HTR-8/SVneo (cell line): ENCODE measurements at regions not wholly inside any gene's neighbourhood (a gene's known extent, or its start where the extent isn't known, plus 50 kb on each side); places are given as distances from the start of the nearest gene placed in this dataset.
A peak's percentile ranks its signal among the peaks of the same experiment; 100 is the strongest.

Experiments
- DNase-seq: peaks from one replicate; pipeline ENCODE4 v3.0.0; 2011; ENCODE audit warnings: low spot score, mixed read lengths; ENCODE audit not compliant: insufficient read length
- FAIRE-seq: peaks from 2 replicates; lab custom pipeline; 2011; peaks lifted over from hg19 to GRCh38; lab: Jason Lieb, UNC

- no peak for FAIRE-seq
- DNase-seq: no peak
These were observed 425.9 kb upstream of the SLC8A1 start for GRCh38 chr2:40877734-40878288.

GRCh38 chr2:40879305-40879704 lies 427.4 kb upstream of the SLC8A1 start:
- FAIRE-seq: no peak
- DNase-seq: no peak

DNA sequence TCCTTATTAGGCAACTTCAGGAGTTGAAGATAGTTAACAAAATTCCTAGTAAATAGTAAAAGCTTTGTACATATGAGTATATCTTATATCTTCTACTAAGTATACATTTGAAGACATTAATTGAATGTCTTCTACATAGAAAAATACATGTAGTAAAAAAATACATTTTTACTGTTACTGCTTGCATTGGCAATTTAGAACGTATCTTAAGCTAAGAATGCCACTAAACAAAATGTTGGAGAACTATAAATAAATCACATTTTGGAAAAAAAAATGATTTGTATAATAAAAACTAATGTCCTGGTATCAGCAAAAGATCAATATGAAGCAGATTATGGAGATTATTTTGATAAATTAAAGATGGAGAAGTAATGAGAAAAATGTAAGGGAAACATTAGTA lies 434.2 kb upstream of the SLC8A1 start:
- DNase-seq (no peak), FAIRE-seq (no peak)

DNA sequence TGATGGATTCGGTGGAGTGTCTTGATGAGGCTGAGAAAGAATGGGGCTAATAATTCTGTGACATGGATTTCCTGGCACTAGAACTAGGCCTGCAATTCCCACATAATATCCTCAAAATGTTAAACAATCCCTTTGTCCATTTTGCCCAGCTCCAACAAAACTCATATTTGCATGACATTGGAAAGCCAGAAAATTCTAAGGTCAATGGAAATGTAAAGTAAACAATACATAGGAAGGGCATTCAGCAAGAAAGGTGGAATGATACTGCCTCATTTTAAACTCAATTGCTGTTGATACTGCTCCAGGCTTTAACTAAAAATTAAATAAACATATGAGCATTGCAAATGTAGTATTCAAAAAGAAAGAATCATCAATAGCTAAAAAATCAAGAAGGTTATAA lies 434.8 kb upstream of the SLC8A1 start:
- no peak for DNase-seq
- no peak for FAIRE-seq

GRCh38 chr2:40896358-40896757 lies 444.5 kb upstream of the SLC8A1 start:
- FAIRE-seq (no peak), DNase-seq (no peak)

GRCh38 chr2:40914666-40915065 lies 462.8 kb upstream of the SLC8A1 start:
- no peak for DNase-seq

GRCh38 chr2:40915651-40916050 lies 463.8 kb upstream of the SLC8A1 start:
- DNase-seq: no peak
- no peak for FAIRE-seq

More at GRCh38 chr2:40914666-40915065, 462.8 kb upstream of the SLC8A1 start:
- FAIRE-seq: no peak

DNA sequence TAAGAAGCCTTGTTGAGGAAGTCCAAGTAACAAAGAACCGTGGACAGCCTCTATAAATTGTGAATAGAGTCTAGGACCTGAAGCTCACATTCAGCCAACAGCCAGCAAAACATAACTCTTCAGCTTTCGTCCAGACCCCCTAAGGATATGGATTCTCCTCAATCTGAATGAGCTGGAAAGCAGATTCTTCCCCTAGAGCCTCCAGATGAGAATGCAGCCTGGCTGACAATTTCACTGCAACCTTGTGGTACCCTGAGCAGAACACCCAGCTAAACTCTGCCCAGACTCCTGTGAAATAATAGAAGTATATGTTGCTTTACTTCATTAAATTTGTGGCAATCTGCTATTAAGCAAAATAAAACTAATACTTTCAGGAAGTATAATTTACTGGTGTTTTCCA lies 483.5 kb upstream of the SLC8A1 start:
- DNase-seq: no peak
- no peak for FAIRE-seq

DNA sequence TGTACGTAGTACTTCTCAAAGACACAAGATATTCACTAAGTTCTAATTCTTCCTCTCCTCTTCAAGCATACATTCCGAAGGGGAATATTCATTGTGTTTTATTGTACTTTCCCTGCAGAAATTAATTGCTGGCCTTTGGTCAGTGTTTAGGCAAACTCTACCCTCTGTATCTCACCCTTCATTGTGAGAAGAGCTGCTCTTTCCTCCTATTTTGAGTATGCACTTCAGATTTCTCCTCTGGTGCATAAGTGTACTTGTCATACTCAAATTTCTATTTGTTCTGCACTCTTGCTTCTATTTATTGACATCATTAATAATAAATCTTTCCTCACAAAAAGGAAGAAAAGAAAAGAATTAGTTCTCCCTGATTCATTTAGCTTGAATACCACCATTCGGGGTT lies 485.4 kb upstream of the SLC8A1 start:
- no peak for FAIRE-seq
- no peak for DNase-seq

- DNase-seq (no peak), FAIRE-seq (no peak)
These were observed 501.5 kb upstream of the SLC8A1 start for GRCh38 chr2:40953341-40953740.

DNA sequence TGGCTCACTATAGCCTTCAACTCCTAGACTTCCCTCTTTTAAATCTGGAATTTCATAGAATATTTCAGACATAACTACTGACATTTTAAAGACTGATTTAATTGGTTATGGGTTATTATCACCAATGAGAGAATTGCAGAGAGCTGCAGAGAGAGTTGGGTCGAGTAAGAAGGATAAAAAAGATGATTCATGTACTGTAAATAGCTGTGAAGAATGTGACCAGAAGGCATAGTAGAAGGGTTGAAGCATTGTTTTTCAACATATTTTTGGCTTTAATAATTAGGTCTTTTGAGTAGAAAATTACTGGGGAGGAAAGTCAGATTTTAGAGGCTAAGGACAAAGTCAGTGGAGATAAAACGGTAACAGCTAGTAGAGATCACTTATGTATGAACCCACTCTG lies 503.2 kb upstream of the SLC8A1 start:
- no peak for FAIRE-seq
- DNase-seq: no peak

DNA sequence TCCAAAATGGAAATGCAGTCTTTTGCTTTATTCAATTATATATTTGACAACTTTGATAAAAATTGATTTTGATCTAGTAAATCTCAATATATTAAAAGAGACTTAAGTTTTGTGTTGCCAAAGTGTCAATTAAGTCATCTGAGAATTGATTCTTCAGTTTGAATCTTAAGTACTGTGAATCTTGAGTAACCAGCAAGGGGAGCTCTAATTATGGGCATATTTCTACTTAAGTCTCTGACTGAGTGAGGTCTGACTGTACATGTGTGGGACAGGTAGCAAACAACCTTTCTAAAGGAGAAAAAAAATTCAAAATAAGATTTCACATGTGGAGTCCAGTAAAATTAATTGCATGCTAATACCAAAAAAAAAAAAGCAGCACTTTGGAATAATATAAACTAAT lies 503.7 kb upstream of the SLC8A1 start:
- FAIRE-seq (no peak), DNase-seq (peak; percentile 1)

DNA sequence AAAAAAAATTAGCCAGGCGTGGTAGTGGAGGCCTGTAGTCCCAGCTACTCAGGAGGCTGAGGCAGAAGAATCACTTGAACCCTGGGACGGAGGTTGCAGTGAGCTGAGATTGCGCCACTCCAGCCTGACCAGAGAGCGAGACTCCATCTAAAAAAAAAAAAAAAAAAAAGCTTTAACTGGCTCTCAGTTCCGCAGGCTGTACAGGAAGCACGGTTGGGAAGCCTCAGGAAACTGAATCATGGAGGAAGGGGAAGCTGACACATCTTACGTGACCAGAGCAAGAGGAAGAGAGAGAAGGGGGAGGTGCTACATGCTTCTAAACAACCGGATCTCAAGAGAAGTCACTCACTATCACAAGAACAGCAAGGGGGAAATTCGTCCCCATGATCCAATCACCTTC lies 505.6 kb upstream of the SLC8A1 start:
- no peak for FAIRE-seq
- no peak for DNase-seq

DNA sequence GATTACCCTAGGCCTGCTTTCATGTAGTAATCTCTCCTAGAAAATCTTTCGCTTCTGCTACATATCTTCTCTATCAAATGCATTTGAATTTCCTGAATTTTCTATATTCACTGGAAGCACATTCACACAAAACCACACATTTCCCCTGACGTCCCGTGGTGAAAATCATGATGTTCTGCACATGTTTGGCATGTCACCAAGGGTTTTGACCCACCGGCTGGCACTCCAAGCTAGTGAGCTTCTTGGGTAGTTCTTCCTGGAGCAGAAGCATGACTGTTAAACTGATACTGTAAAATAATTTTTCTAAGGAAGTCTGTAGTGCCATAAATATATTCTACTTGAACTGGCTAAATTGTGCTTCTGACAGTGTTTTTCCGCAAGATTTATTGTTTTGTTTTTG lies 510.1 kb upstream of the SLC8A1 start:
- DNase-seq (no peak), FAIRE-seq (no peak)

DNA sequence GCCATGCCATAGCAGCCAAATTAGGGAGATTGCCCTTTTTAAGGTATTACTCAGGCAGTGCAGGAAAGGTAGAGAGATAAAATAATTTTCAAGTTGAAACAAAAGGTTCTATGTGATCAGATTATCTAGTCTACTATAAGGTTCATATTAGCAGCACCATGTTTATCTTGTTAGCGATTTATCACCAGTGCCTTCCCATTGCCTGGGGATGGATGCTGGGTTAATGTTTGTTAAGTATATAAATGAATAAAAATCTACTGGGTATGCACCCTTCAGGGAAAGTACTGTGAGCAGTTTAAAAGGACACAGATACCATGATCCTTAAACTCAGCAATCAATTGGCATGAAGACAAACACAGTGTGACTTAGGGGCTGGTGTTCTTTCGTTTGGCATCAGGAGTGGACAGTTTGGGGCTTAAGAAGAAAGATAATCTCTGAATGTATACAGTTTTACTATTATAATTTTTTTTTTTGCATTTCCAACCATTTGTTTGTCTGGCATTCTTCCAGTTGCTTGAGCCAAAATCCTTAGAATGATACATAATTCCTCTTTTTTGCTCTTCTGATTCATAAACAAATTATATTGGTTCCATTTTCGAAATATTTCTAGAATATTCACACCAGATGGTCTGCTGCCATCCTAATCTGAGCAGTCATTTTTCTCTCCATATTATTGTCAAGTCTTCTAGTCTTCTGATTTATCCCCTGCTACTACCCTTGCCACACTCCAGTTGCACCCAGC lies 512.8 kb upstream of the SLC8A1 start:
- FAIRE-seq (no peak), DNase-seq (no peak)

DNA sequence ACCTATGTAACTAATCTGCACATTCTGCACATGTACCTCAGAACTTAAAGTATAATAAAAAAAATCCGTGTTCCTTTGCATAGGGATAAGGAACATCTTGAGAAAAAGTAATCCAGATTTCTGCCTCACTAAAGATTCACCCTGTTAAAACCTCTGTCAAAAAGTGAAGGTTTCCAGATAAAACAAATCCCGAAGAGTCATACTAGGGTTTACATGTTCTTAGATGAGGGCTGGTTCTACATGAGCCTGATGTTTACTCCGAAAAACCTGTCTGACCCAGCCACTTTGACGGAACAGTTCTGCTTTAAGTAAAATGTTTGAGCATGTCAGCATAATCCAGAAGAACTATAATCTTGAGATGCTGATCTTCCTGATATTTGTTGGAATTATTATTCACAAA lies 515.6 kb upstream of the SLC8A1 start:
- no peak for FAIRE-seq

GRCh38 chr2:40975151-40975550 lies 523.3 kb upstream of the SLC8A1 start:
- no peak for FAIRE-seq
- DNase-seq: no peak

More for the DNA sequence above, 515.6 kb upstream of the SLC8A1 start:
- no peak for DNase-seq

DNA sequence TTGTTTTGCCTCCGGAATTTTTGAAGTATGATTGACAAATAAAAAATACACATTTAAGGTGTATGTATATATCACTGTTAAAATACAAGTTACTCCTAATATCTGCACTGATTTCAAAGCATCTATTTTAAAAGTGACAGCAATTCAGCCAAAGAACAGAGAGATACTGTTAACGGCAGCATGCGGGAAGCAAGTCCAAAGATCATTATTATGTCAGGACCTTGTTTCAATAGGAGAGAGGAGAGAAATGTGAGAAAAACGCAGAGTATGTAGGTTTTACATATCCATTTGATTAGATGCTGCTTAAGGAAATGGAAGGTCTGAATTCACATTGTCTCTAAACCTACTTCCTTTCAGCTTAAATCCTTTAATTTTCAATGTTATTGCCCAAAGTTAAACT lies 545.5 kb upstream of the SLC8A1 start:
- FAIRE-seq: no peak
- no peak for DNase-seq

GRCh38 chr2:41000374-41000773 lies 548.5 kb upstream of the SLC8A1 start:
- FAIRE-seq (no peak), DNase-seq (no peak)

DNA sequence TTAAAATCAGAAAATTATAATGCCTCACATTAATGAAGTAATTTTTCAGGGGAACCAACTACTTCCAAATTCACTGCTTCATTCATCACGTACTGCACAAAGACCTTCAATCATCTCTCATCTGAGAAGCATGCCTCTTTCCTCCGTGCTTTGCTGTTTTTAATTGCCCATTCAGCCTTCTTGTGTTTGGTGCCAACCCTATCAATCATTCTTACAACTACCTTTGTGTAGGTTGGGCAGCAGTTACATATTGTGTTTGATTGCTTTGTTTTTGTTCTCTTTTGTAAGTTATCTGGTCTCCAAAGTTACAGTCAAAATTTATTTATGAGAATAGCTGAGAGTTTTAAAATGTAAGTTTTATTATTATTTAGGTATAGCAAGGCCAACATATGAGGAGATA lies 549.0 kb upstream of the SLC8A1 start:
- FAIRE-seq: no peak
- no peak for DNase-seq

- FAIRE-seq (no peak), DNase-seq (no peak)
These were observed 552.8 kb upstream of the SLC8A1 start for GRCh38 chr2:41004700-41005099.

DNA sequence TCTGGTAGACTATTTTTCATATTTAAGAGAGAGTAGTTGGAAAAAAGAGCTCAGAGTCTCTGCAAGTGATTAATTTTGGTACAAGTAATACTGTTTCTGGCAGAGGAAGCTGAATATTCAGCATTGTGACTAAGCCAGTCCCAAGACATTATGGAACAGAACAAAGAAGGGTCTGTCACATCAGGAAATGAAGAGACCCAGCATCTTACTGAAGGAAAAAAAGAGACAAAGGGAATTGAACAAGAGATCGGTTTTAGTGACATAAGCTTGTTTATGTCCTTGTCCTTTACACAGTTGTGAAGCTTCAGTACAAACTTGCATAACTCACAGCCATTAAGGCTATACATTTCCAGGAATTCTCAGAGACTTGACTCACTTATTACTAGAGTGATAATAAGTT lies 568.5 kb upstream of the SLC8A1 start:
- no peak for FAIRE-seq
- DNase-seq: no peak
